Lower lobe of right lung (tissue), 2 donors: ENCODE measurements at regions not wholly inside any gene's neighbourhood (a gene's known extent, or its start where the extent isn't known, plus 50 kb on each side); places are given as distances from the start of the nearest gene placed in this dataset.

Experiments used
- ATAC-seq, 2 donors: fragments of 200-7000 bp; cut with Tn5 transposase; one replicate each; pipeline ENCODE4 v1.9.1; 2020 to 2022; ENCODE audit warnings: mild to moderate bottlenecking in 2 of 2, moderate library complexity in 2 of 2
- DNase-seq: peaks from one replicate; pipeline ENCODE4 v3.0.0-alpha.2; 2020
- H3K27ac ChIP-seq: fragments of 200-600 bp; one replicate; pipeline ENCODE4 v1.8.0; 2022
- H3K27me3 ChIP-seq: fragments of 200-600 bp; one replicate; pipeline ENCODE4 v1.8.0; 2022; ENCODE audit warnings: low read depth
- H3K36me3 ChIP-seq: fragments of 200-600 bp; one replicate; pipeline ENCODE4 v1.8.0; 2022; ENCODE audit warnings: mild to moderate bottlenecking
- H3K4me1 ChIP-seq: fragments of 200-600 bp; one replicate; pipeline ENCODE4 v1.8.0; 2022
- H3K4me3 ChIP-seq: fragments of 200-600 bp; one replicate; pipeline ENCODE4 v1.8.0; 2022; ENCODE audit warnings: mild to moderate bottlenecking
- H3K9me3 ChIP-seq: fragments of 200-600 bp; one replicate; pipeline ENCODE4 v1.8.0; 2022
- CTCF ChIP-seq: fragments of 200-600 bp; IDR thresholded peaks from one replicate; pipeline ENCODE4 v1.8.0; 2022; ENCODE audit warnings: antibody characterized with exemption, mild to moderate bottlenecking
- intact Hi-C: fragments of 100-400 bp; cut with DNase I; formaldehyde crosslinking; loops from one replicate; pipeline ENCODE4 v1.11.0; 2022
- donor health status: DM: no; HTN: yes; CAD: no; lungs with severe emphysema.

- no peak for TF ChIP-seq CTCF
- intact Hi-C loops, result no loop called here
- ATAC-seq, result no peak
Observed at GRCh38 chr3:13258986-13259514, 161.1 kb downstream of the NUP210 start.

DNA sequence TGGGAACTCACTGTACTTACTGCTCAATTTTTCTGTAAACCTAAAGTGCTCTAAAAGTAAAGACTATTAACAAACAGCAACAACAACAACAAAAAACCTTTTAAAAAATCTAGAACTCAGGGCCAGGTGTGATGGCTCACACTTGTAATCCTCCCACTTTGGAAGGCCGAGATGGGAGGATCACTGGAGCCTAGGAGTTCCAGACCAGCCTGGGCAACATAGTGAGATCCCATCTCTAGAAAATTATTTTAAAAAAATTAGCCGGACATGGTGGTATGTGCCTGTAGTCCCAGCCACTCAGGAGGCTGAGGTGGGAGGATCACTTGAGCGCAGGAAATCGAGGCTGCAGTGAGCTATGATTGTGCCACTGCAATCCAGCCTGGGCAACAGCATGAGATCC is 161.8 kb downstream of the NUP210 start:
- Histone ChIP-seq H3K4me3 (no peak overlapping the region), H3K9me3 (no peaks in the 10 kb centered on the region), H3K27ac (no peak overlapping the region), H3K27me3 (no peaks in the 10 kb centered on the region), H3K36me3 (no peaks in the 10 kb centered on the region), H3K4me1 (no peaks in the 10 kb centered on the region)
- intact Hi-C loops, result no loop called here
- DNase-seq (no peak), ATAC-seq (no peak)
- no peak for TF ChIP-seq CTCF

More at GRCh38 chr3:13258986-13259514, 161.1 kb downstream of the NUP210 start:
- Histone ChIP-seq H3K4me1 (no peaks in the 10 kb centered on the region), H3K27ac (no peak overlapping the region), H3K27me3 (no peaks in the 10 kb centered on the region), H3K4me3 (no peak overlapping the region), H3K36me3 (no peaks in the 10 kb centered on the region), H3K9me3 (no peaks in the 10 kb centered on the region)
- no peak for DNase-seq

- H3K9me3 ChIP-seq, result no peaks in the 10 kb centered on the region
- ATAC-seq (no peak), DNase-seq (no peak)
- TF ChIP-seq CTCF, result no peak
- no peaks in the 10 kb centered on the region for H3K36me3 ChIP-seq
- intact Hi-C loops, result no loop called here
- H3K27me3 ChIP-seq, result no peaks in the 10 kb centered on the region
- H3K4me3 ChIP-seq, result no peak overlapping the region
- no peak overlapping the region for H3K27ac ChIP-seq
- no peaks in the 10 kb centered on the region for H3K4me1 ChIP-seq
Observed at GRCh38 chr3:13257666-13258065, 162.5 kb downstream of the NUP210 start.

GRCh38 chr3:13256845-13257244 is 163.3 kb downstream of the NUP210 start:
- no peak overlapping the region for H3K4me3 ChIP-seq
- intact Hi-C loops, result no loop called here
- no peak for TF ChIP-seq CTCF
- no peaks in the 10 kb centered on the region for H3K4me1 ChIP-seq
- H3K9me3 ChIP-seq, result no peaks in the 10 kb centered on the region
- no peak for ATAC-seq
- H3K27me3 ChIP-seq, result no peaks in the 10 kb centered on the region
- DNase-seq, result no peak
- H3K36me3 ChIP-seq, result no peaks in the 10 kb centered on the region
- no peak overlapping the region for H3K27ac ChIP-seq

DNA sequence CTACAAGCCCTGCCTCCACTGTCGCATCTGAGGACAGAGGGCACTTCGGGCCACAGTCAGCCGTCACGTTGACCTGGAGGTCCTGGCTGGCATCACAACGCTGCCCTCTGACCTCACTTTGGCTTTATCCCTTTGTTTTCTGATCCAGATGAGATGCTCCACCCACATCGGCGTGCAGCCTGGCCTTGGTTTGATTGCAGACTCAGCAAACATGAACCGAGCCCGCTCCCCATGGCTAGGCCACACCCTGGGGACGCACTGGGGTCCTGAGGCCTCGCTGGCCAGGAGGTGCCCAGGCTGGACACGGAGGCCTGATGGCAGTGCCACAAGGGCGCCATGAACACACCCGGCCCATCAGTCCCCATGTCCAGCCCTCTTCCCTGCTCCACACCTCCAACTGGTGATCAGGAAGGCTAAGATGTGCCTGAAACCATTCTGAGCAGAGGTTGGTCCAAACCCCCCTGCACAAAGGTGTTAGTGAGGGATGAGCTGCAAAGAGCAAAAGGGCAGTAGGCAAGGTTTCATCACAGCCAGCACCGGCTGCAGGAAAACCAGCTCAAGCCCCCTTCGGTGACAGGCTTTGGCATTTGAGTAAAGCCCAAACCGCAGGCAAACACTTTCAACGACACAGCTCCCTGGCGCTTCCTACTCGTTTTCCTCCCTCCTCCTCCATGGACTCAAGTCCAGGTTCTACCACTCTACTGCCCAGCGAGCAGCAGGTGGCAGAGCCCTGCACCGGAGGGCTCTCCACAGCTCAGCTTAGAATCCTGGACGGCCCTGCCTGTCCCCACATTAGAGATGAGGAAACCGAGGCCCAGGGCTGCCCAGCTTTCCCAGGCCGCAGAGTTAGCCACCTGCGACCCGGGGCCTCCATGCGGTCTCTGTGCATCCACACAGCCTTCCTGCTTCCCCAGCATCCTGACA is 165.8 kb downstream of the NUP210 start:
- Histone ChIP-seq H3K36me3 (no peaks in the 10 kb centered on the region), H3K9me3 (no peaks in the 10 kb centered on the region), H3K27ac (no peak overlapping the region), H3K27me3 (peaks cover 4% of the 10 kb centered on the region), H3K4me3 (no peak overlapping the region), H3K4me1 (no peaks in the 10 kb centered on the region)
- intact Hi-C loops, result no loop called here
- ATAC-seq (no peak), DNase-seq (no peak)
- no peak for TF ChIP-seq CTCF
